Neuronal stem cell (in vitro differentiated cells): ENCODE measurements at regions not wholly inside any gene's neighbourhood (a gene's known extent, or its start where the extent isn't known, plus 50 kb on each side); places are given as distances from the start of the nearest gene placed in this dataset.

ENCODE experiments used
- DNase-seq: peaks from one replicate; pipeline ENCODE4 v3.0.0-alpha.2; 2013; ENCODE audit warnings: low spot score
- H2AFZ ChIP-seq: one replicate; pipeline ENCODE4 v1.6.1; 2013; ENCODE audit warnings: mild to moderate bottlenecking, low read length, inconsistent platforms
- H2AK5ac ChIP-seq: 2 replicates; pipeline ENCODE4 v1.6.1; 2013; ENCODE audit warnings: low read depth, mild to moderate bottlenecking, inconsistent platforms, low read length, moderate library complexity, mixed read lengths
- H2BK120ac ChIP-seq: 2 replicates; pipeline ENCODE4 v1.6.1; 2013; ENCODE audit warnings: low read depth, mild to moderate bottlenecking, inconsistent platforms, low read length, moderate library complexity, mixed read lengths
- H2BK12ac ChIP-seq: one replicate; pipeline ENCODE4 v1.6.1; 2013; ENCODE audit warnings: low read length, inconsistent platforms
- H2BK15ac ChIP-seq: 2 replicates; pipeline ENCODE4 v1.6.1; 2013; ENCODE audit warnings: mild to moderate bottlenecking, low read length, inconsistent platforms, mixed read lengths
- H2BK5ac ChIP-seq: one replicate; pipeline ENCODE4 v1.6.1; 2013; ENCODE audit warnings: inconsistent platforms, mild to moderate bottlenecking, low read length, moderate library complexity
- H3K14ac ChIP-seq: one replicate; pipeline ENCODE4 v1.6.1; 2013; ENCODE audit warnings: low read length, inconsistent platforms
- H3K18ac ChIP-seq: 2 replicates; pipeline ENCODE4 v1.6.1; 2013; ENCODE audit warnings: low read length, inconsistent platforms
- H3K23ac ChIP-seq: 2 replicates; pipeline ENCODE4 v1.6.1; 2013; ENCODE audit warnings: low read depth, mild to moderate bottlenecking, mixed read lengths, low read length, inconsistent platforms; ENCODE audit not compliant: poor library complexity
- H3K27ac ChIP-seq: replicated peaks from 3 replicates; pipeline ENCODE4 v1.5.1; 2013; ENCODE audit warnings: low read length, inconsistent platforms
- H3K27me3 ChIP-seq, 3 experiments: 2 replicates each; pipeline ENCODE4 v1.6.1; 2013; ENCODE audit warnings: low read length in 3 of 3, mild to moderate bottlenecking in 2 of 3, inconsistent platforms in 1 of 3, low read depth in 1 of 3, mixed read lengths in 1 of 3, moderate library complexity in 1 of 3; ENCODE audit not compliant: control insufficient read depth in 3 of 3, insufficient read depth in 3 of 3
- H3K36me3 ChIP-seq, 2 donors: replicated peaks in 1 of 2; 2 replicates each; pipeline ENCODE4 v1.6.1; 2013; ENCODE audit warnings: low read length in 2 of 2; ENCODE audit not compliant: control insufficient read depth in 2 of 2, insufficient read depth in 2 of 2
- H3K4ac ChIP-seq: 2 replicates; pipeline ENCODE4 v1.6.1; 2013; ENCODE audit warnings: inconsistent platforms, mild to moderate bottlenecking, low read length, moderate library complexity
- H3K4me1 ChIP-seq, 2 donors: 1 replicate in 1 of 2; 2 replicates in 1 of 2; pipeline ENCODE4 v1.6.1; 2013; ENCODE audit warnings: low read length in 2 of 2, low read depth in 1 of 2; ENCODE audit not compliant: control insufficient read depth in 2 of 2, insufficient read depth in 1 of 2
- H3K4me2 ChIP-seq: one replicate; pipeline ENCODE4 v1.6.1; 2013; ENCODE audit warnings: mild to moderate bottlenecking, low read length, inconsistent platforms; ENCODE audit not compliant: insufficient read depth, poor library complexity, severe bottlenecking
- H3K4me3 ChIP-seq, 2 donors: 2 replicates each; pipeline ENCODE4 v1.5.1; 2013; ENCODE audit warnings: low read length in 2 of 2, mild to moderate bottlenecking in 2 of 2, inconsistent platforms in 1 of 2, moderate library complexity in 1 of 2
- H3K79me1 ChIP-seq: one replicate; pipeline ENCODE4 v1.6.1; 2013; ENCODE audit warnings: low read depth, mild to moderate bottlenecking, inconsistent platforms, low read length, moderate library complexity
- H3K9ac ChIP-seq: one replicate; pipeline ENCODE4 v1.6.1; 2013; ENCODE audit warnings: mild to moderate bottlenecking, low read depth, low read length, inconsistent platforms; ENCODE audit not compliant: poor library complexity
- H3K9me3 ChIP-seq, 2 donors: replicated peaks in 1 of 2; 2 replicates each; pipeline versions ENCODE3 to v1.6.1; 2013; ENCODE audit warnings: low read length in 2 of 2, mild to moderate bottlenecking in 2 of 2, inconsistent platforms in 1 of 2, low read depth in 1 of 2, mixed read lengths in 1 of 2, moderate library complexity in 1 of 2; ENCODE audit not compliant: control insufficient read depth in 2 of 2, insufficient read depth in 1 of 2
- H4K8ac ChIP-seq: one replicate; pipeline ENCODE4 v1.6.1; 2013; ENCODE audit warnings: low read depth, mild to moderate bottlenecking, inconsistent platforms, low read length, moderate library complexity
- H4K91ac ChIP-seq: one replicate; pipeline ENCODE4 v1.6.1; 2013; ENCODE audit warnings: low read length, low read depth, mild to moderate bottlenecking, inconsistent platforms; ENCODE audit not compliant: poor library complexity
- WGBS, 2 donors: extraction: QIAGEN DNeasy Blood & Tissue Kit; methylation state at CpG; one replicate each; pipeline ENCODE4 v1.1.7; 2013; ENCODE audit warnings: missing lambda C conversion rate in 2 of 2, mixed read lengths in 1 of 2; ENCODE audit not compliant: insufficient read length in 2 of 2, insufficient replicate concordance in 1 of 2; ENCODE audit errors: extremely low coverage in 2 of 2; 5-methylcytosine and 5-hydroxymethylcytosine counted together

DNA sequence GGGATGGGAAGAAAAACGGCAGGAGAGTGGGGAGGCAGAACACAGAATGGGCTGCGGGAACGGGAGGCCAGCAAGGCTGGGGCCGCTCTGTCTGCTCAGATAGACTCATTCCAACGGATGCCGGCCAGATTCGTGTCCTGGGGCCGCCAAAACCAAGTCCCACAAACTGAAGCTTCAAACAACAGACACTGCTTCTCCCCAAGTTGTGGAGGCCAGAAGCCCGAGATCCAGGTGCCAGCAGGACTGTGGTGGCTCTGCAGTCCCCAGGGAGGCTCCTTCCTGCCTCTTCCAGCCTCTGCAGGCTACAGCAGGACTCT is 100.6 kb downstream of the ADRA2C start:
- Histone ChIP-seq H3K9ac (no peak overlapping the region), H3K4me2 (no peak overlapping the region), H2BK120ac (no peak overlapping the region), H3K18ac (peak overlapping the region; percentile 62), H2AK5ac (peak overlapping the region; percentile 76), H3K4ac (no peak overlapping the region), H4K8ac (no peak overlapping the region), H2BK5ac (peak overlapping the region; percentile 55), H3K79me1 (peaks cover 2% of the 10 kb centered on the region), H2BK15ac (peak overlapping the region; percentile 22), H3K9me3 (no peaks in the 10 kb centered on the region), H3K27ac (no peak overlapping the region), H3K14ac (peak overlapping the region; percentile 17), H2AFZ (no peak overlapping the region), H4K91ac (no peak overlapping the region), H3K4me3 (no peak overlapping the region), H3K36me3 (no peaks in the 10 kb centered on the region), H3K23ac (peak overlapping the region; percentile 62), H3K4me1 (peaks cover 0 to 21% of the 10 kb centered on the region in 2 donors), H3K27me3 (peaks cover 3 to 67% (median 21%) of the 10 kb centered on the region in 3 experiments), H2BK12ac (no peak overlapping the region)
- no CpG with 5 or more reads among the region's 9 CpGs for WGBS, 2 donors
- DNase-seq, result no peak

DNA sequence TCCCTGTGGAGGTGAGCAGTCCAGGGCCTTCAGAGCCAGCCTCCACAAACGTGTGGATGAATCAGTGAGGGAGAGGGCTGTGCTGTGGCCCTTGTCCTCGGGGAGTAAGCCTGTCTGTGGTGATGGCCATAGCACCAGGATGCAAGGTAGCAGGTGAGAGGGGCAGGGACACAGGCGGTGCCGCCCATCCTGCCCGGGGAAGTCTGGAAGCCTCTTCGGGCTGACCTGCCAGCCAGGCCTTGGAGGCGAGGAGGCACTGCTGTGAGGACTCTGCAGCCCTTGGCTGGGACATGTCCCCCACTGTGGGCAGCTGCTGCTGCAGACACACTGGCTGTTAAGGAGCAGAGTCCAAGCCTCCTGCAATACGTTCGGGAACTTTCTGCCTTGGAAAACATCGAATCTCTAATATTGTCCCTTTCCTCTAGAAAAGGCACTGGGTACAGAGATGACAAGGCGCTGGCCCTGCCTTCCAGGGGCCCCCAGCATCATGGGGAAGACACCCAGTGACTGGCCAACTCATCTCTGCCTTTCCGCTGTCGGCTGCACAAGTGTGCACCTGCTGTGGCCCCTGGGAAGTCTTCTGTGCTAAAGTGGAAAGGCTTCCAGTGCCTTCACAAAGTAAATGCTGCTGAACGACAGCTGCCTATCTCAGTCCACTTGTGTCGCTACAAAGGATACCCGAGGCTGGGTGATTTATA is 101.4 kb downstream of the ADRA2C start:
- H3K36me3 ChIP-seq, result no peaks in the 10 kb centered on the region
- H3K4me2 ChIP-seq, result no peak overlapping the region
- H2AFZ ChIP-seq, result no peak overlapping the region
- H3K14ac ChIP-seq, result no peak overlapping the region
- no peak overlapping the region for H3K18ac ChIP-seq
- H2AK5ac ChIP-seq, result no peak overlapping the region
- no peak overlapping the region for H2BK12ac ChIP-seq
- no peak overlapping the region for H3K27ac ChIP-seq
- H2BK5ac ChIP-seq, result no peak overlapping the region
- WGBS, 2 donors, result no CpG with 5 or more reads among the region's 16 CpGs
- no peak overlapping the region for H2BK120ac ChIP-seq
- H3K9ac ChIP-seq, result no peak overlapping the region
- no peak overlapping the region for H4K91ac ChIP-seq
- H3K79me1 ChIP-seq, result peaks cover 2% of the 10 kb centered on the region
- peaks cover 0 to 19% of the 10 kb centered on the region in 2 donors for H3K4me1 ChIP-seq
- peaks cover 0 to 2% of the 10 kb centered on the region in 2 donors for H3K9me3 ChIP-seq
- H3K4ac ChIP-seq, result no peak overlapping the region
- no peak overlapping the region for H3K23ac ChIP-seq
- peaks cover 8 to 67% (median 29%) of the 10 kb centered on the region in 3 experiments for H3K27me3 ChIP-seq
- no peak overlapping the region for H3K4me3 ChIP-seq
- DNase-seq, result no peak
- H4K8ac ChIP-seq, result no peak overlapping the region
- H2BK15ac ChIP-seq, result no peak overlapping the region

DNA sequence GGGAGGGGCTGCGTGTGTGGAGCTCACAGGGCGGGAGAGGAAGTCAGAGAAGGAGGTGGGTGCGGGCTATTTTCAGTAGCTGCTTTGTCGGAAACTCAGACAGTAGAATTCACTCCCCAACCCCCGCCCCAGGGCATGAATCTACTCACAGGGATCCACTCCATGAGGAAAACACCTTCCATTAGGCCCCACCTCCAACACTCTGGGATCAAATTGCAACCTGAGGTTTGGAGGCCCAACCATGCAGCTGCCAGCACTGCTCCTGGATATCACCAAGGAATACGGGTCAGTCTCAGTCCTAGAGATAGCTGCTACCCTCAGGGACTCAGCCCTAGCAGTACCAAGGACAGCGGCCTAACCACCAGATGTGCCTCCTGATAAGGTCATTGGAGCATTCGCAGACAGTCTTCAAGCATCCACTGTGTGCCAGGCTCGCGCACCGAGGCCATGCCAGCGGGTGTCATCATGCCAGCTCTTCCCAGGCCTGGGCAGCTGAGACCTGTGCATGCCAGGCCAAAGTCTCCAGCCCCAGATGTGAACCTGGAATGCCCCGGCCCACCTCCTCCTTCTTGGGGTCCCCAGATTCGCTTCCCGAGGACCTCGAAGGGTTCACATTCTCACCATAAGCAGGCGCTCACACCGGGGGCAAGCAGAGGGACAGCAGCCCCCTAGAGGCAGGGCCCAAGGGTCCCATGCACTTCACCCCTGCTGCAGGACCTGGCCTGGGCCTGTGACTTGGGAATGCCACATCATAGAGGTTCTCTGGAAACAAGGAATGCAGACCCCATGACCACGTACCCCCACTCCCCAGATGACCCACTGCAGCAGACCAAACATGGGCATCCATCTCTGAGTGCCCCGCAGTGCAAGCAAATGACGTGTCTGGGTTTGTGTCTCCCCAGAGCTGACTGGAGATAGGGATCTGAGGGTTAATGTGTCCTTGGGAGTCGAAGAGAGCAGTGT is 102.3 kb downstream of the ADRA2C start:
- Histone ChIP-seq H3K36me3 (no peaks in the 10 kb centered on the region), H3K14ac (peak overlapping the region; percentile 17), H2BK15ac (no peak overlapping the region), H4K8ac (no peak overlapping the region), H2AK5ac (no peak overlapping the region), H3K79me1 (peaks cover 4% of the 10 kb centered on the region), H3K4me3 (no peak overlapping the region), H3K4me1 (peaks cover 0 to 13% of the 10 kb centered on the region in 2 donors), H2AFZ (no peak overlapping the region), H2BK120ac (no peak overlapping the region), H3K4ac (no peak overlapping the region), H3K27ac (no peak overlapping the region), H3K4me2 (no peak overlapping the region), H2BK5ac (no peak overlapping the region), H4K91ac (peak overlapping the region; percentile 43), H2BK12ac (no peak overlapping the region), H3K23ac (no peak overlapping the region), H3K9ac (no peak overlapping the region), H3K9me3 (peaks cover 0 to 4% of the 10 kb centered on the region in 2 donors), H3K27me3 (peaks cover 9 to 69% (median 38%) of the 10 kb centered on the region in 3 experiments), H3K18ac (no peak overlapping the region)
- peak; percentile 46 for DNase-seq
- no CpG with 5 or more reads among the region's 22 CpGs for WGBS, 2 donors

DNA sequence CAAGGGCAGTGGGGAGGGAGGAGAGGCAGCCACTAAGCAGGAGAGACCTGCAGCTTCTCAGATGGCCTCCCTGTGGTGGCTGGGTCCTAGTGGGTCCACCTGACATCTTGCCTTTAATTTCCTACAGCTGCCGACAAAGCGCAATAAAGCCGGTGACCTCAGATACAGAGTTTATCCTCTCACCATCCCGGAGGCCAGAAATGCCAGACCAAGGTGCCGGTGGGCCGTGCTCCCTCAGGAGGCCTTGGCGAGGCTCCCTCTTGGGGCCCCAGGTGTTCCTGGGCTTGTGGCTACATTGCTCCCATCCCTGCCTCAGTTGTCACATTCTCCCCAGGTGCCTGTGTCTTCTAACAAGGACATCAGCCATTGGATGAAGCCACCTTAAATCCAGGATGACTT is 103.0 kb downstream of the ADRA2C start:
- no peak for DNase-seq
- WGBS, 2 donors, result no CpG with 5 or more reads among the region's 7 CpGs
- peaks cover 9 to 64% (median 38%) of the 10 kb centered on the region in 3 experiments for H3K27me3 ChIP-seq

More for the DNA sequence above, 103.0 kb downstream of the ADRA2C start:
- Histone ChIP-seq H2BK12ac (no peak overlapping the region), H3K4me1 (peaks cover 0 to 11% of the 10 kb centered on the region in 2 donors), H3K9ac (no peak overlapping the region), H4K91ac (peak overlapping the region; percentile 43), H3K14ac (peak overlapping the region; percentile 17), H2BK15ac (no peak overlapping the region), H2AFZ (no peak overlapping the region), H3K18ac (no peak overlapping the region), H3K23ac (no peak overlapping the region), H3K9me3 (peaks cover 0 to 4% of the 10 kb centered on the region in 2 donors), H3K79me1 (peaks cover 4% of the 10 kb centered on the region), H2BK5ac (no peak overlapping the region), H3K4ac (no peak overlapping the region), H2BK120ac (no peak overlapping the region), H3K4me3 (no peak overlapping the region), H2AK5ac (no peak overlapping the region), H3K36me3 (no peaks in the 10 kb centered on the region), H3K27ac (no peak overlapping the region), H3K4me2 (no peak overlapping the region), H4K8ac (no peak overlapping the region)
